ENCODE measurements at regions not wholly inside any gene's neighbourhood (a gene's known extent, or its start where the extent isn't known, plus 50 kb on each side); places are given as distances from the start of the nearest gene placed in this dataset.

- no peak for DNase-seq
Observed at GRCh38 chr11:110038201-110038600, 55.0 kb upstream of the ZC3H12C start.
